MCF 10A (cell line): ENCODE measurements at regions not wholly inside any gene's neighbourhood (a gene's known extent, or its start where the extent isn't known, plus 50 kb on each side); places are given as distances from the start of the nearest gene placed in this dataset.

Experiments used
- BruUV-seq: library from RNA; stranded (reverse); fragments of 400-500 nt; replicated peaks from 2 replicates; lab custom pipeline; 2021; lab: Mats Ljungman, UMichigan
- CTCF ChIA-PET: fragments of 300-600 bp; sonication (Branson Sonifier 250); formaldehyde crosslinking; extraction: SDS; loops from one replicate; lab custom pipeline; 2021; ENCODE audit warnings: antibody characterized with exemption, inconsistent platforms; lab: Yijun Ruan, JAX
- POLR2A ChIA-PET: fragments of 300-600, 350-650 bp; sonication (Branson Sonifier 250); formaldehyde crosslinking; extraction: SDS; loops from one replicate; lab custom pipeline; 2020; ENCODE audit warnings: antibody characterized with exemption, inconsistent platforms; lab: Yijun Ruan, JAX
- DNase-seq: peaks from one replicate; pipeline ENCODE4 v3.0.0-alpha.2; 2018; ENCODE audit not compliant: unreplicated experiment
- H3K27ac Mint-ChIP-seq: one replicate; pipeline ENCODE4 v1.8.0; 2022; ENCODE audit warnings: mild to moderate bottlenecking, low read depth, mixed read lengths; ENCODE audit not compliant: unreplicated experiment
- H3K27me3 Mint-ChIP-seq: one replicate; pipeline ENCODE4 v1.8.0; 2022; ENCODE audit warnings: mixed read lengths; ENCODE audit not compliant: insufficient read depth, unreplicated experiment
- H3K36me3 Mint-ChIP-seq: one replicate; pipeline ENCODE4 v1.8.0; 2022; ENCODE audit warnings: mild to moderate bottlenecking, moderate library complexity, mixed read lengths; ENCODE audit not compliant: insufficient read depth, unreplicated experiment
- H3K4me1 Mint-ChIP-seq: one replicate; pipeline ENCODE4 v1.8.0; 2022; ENCODE audit warnings: mixed read lengths; ENCODE audit not compliant: insufficient read depth, unreplicated experiment
- H3K4me3 Mint-ChIP-seq: one replicate; pipeline ENCODE4 v1.8.0; 2022; ENCODE audit warnings: mild to moderate bottlenecking, moderate library complexity, mixed read lengths; ENCODE audit not compliant: unreplicated experiment
- H3K9me3 Mint-ChIP-seq: one replicate; pipeline ENCODE4 v1.8.0; 2022; ENCODE audit warnings: mixed read lengths; ENCODE audit not compliant: unreplicated experiment
- intact Hi-C: fragments of 100-400 bp; cut with micrococcal nuclease; formaldehyde crosslinking; loops from 2 replicates; pipeline ENCODE4 v1.14.1; 2022
- TF ChIP-seq, protein P1 (sequence below): fragments of 200-600 bp; IDR thresholded peaks from one replicate; pipeline ENCODE4 v1.8.0; 2022; ENCODE audit warnings: antibody characterized with exemption, mild to moderate bottlenecking; ENCODE audit not compliant: unreplicated experiment

DNA sequence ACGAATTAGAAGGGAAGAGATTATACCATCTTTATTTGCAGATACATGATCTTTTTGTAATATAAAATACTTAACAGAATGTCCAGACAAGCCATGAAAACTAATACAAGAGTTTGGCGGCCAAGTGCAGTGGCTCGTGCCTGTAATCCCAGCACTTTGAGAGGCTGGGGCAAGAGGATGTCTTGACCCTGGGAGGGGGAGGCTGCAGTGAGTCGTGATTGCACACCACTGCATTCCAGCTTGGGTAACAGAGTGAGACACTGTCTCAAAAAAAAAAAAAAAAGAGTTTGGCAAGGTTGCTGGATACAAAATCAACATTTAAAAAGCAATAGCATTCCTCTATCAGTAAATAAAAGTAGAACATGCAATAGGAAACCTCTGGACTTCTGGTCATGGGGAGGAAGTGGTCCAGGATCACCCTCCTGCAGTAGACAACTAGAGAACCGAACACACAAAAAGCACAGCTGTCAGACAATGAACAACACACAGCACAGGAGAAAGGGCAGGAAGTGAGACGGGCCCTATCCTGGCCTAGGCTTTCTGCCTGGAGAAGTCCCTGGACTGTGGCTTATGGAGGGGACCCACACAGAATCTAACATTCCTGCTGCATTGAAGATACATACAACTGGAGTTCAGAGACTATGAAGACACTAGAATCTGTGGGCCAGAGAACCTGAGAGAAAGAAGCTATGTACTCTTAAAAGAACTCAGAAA is 118.9 kb upstream of the ARL4C start:
- H3K36me3 Mint-ChIP-seq: no peaks in the 10 kb centered on the region
- no peak for DNase-seq
- no TSS peak for BruUV-seq
- peaks cover 10% of the 10 kb centered on the region for H3K9me3 Mint-ChIP-seq
- ChIA-PET POLR2A (interaction anchor here (0.8 kb wide), 1 partner anchor 15 kb away, joined by 3 read pairs; no protein-coding TSS in a partner anchor), CTCF (interaction anchor here (0.7 kb wide), 1 partner anchor 22 kb away, joined by 4 read pairs; no protein-coding TSS in a partner anchor)
- TF ChIP-seq, protein P1, sequence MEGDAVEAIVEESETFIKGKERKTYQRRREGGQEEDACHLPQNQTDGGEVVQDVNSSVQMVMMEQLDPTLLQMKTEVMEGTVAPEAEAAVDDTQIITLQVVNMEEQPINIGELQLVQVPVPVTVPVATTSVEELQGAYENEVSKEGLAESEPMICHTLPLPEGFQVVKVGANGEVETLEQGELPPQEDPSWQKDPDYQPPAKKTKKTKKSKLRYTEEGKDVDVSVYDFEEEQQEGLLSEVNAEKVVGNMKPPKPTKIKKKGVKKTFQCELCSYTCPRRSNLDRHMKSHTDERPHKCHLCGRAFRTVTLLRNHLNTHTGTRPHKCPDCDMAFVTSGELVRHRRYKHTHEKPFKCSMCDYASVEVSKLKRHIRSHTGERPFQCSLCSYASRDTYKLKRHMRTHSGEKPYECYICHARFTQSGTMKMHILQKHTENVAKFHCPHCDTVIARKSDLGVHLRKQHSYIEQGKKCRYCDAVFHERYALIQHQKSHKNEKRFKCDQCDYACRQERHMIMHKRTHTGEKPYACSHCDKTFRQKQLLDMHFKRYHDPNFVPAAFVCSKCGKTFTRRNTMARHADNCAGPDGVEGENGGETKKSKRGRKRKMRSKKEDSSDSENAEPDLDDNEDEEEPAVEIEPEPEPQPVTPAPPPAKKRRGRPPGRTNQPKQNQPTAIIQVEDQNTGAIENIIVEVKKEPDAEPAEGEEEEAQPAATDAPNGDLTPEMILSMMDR: no peak
- no peak overlapping the region for H3K4me3 Mint-ChIP-seq
- no peaks in the 10 kb centered on the region for H3K27me3 Mint-ChIP-seq
- intact Hi-C loops: no loop called here
- no peaks in the 10 kb centered on the region for H3K4me1 Mint-ChIP-seq
- H3K27ac Mint-ChIP-seq: no peak overlapping the region

DNA sequence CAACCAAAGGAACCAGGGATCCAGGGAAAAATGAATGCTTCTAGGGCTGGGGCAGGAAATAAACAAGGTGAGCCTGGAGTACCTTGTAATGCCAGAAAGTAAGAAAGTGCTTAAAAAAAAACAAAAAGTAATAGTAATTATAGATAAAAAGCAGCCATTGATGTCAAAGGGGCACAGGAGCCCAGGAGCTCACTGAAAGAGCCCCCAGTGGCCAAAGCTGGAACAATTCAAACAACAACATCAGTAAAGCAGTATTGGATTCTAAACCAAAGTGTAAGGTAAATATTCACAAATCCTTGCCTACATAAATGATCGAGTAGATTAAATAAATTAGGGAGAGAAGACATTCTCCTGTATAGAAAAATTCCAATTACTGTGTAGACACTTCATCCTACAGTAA is 114.3 kb upstream of the ARL4C start:
- DNase-seq: peak; percentile 9
- ChIA-PET CTCF (interaction anchor here (0.6 to 1.3 kb wide), 6 partner anchors 14 to 1233 kb away, joined by 3 to 5 read pairs (median 4); no protein-coding TSS in a partner anchor), POLR2A (no interaction called here)
- Mint-ChIP-seq H3K27me3 (no peaks in the 10 kb centered on the region), H3K27ac (no peak overlapping the region), H3K4me3 (no peak overlapping the region), H3K36me3 (no peaks in the 10 kb centered on the region), H3K4me1 (no peaks in the 10 kb centered on the region), H3K9me3 (peaks cover 10% of the 10 kb centered on the region)
- TF ChIP-seq, protein P1: no peak
- intact Hi-C loops: no loop called here
- no TSS peak for BruUV-seq

DNA sequence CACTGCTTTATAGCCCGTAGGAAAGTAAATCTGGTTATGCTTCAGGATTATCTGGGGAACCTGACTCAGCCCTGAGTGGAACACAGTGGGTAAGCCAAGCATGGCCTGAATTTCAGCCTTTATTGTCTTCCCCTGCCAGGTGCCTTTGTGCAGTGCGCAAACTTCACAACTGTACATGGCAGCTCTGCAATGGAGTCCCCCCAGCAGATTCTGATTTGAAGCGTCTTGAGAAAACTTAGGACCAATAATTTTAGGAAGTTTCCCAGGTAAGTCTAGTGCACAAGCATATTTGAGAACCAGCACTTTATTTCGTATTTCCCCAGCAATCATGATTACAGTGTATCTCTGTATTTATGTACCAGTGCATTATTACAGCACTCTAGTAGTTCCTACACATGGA is 112.1 kb upstream of the ARL4C start:
- Mint-ChIP-seq H3K9me3 (peaks cover 10% of the 10 kb centered on the region), H3K27ac (no peak overlapping the region), H3K4me1 (no peaks in the 10 kb centered on the region), H3K4me3 (no peak overlapping the region), H3K36me3 (no peaks in the 10 kb centered on the region), H3K27me3 (no peaks in the 10 kb centered on the region)
- intact Hi-C loops: no loop called here
- TF ChIP-seq, protein P1: no peak
- no TSS peak for BruUV-seq
- no peak for DNase-seq
- ChIA-PET CTCF (interaction anchor here (0.5 kb wide), 1 partner anchor 1574 kb away, joined by 5 read pairs; no protein-coding TSS in a partner anchor), POLR2A (interaction anchor here (0.7 kb wide), 1 partner anchor 405 kb away, joined by 4 read pairs; no protein-coding TSS in a partner anchor)

DNA sequence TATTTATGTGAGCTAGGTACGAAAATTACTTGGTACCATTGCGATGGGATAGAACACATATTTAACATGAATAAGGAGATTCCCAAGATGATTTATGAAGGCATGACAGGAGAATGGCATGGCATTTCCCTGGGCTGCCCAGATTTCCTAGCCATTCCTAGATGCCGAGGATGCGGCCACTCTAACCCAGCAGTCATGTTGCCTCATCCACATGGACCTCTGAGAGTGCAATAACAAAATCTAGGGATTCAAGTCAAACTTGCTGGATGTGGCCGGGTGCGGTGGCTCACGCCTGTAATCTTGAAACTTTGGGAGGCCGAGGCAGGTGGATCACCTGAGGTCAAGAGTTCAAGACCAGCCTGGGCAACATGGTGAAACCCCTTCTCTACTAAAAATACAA is 110.8 kb upstream of the ARL4C start:
- Mint-ChIP-seq H3K4me3 (no peak overlapping the region), H3K4me1 (no peaks in the 10 kb centered on the region), H3K9me3 (peaks cover 10% of the 10 kb centered on the region), H3K27me3 (no peaks in the 10 kb centered on the region), H3K27ac (no peak overlapping the region), H3K36me3 (no peaks in the 10 kb centered on the region)
- CTCF ChIA-PET: no interaction called here
- TF ChIP-seq, protein P1: no peak
- no TSS peak for BruUV-seq
- POLR2A ChIA-PET: interaction anchor here (0.9 kb wide), 1 partner anchor 78 kb away, joined by 3 read pairs; no protein-coding TSS in a partner anchor
- DNase-seq: no peak
- intact Hi-C loops: no loop called here
